Adrenal gland (tissue), 5 donors: ENCODE measurements at regions not wholly inside any gene's neighbourhood (a gene's known extent, or its start where the extent isn't known, plus 50 kb on each side); places are given as distances from the start of the nearest gene placed in this dataset.

Experiments used
- POLR2A ChIP-seq, 2 donors: fragments of 450-650 bp; IDR thresholded peaks; one replicate each; pipeline ENCODE4 v1.6.1; 2017; ENCODE audit warnings: antibody characterized with exemption in 2 of 2, mild to moderate bottlenecking in 2 of 2, moderate library complexity in 1 of 2
- TF ChIP-seq, protein P1 (sequence below), 6 experiments: fragments of 450-650 bp in 4 of 6; fragments of 200-600 bp in 2 of 6; sonication (generic) in 1 of 6; IDR thresholded peaks; 1 replicate in 5 of 6; 2 replicates in 1 of 6; pipeline versions ENCODE4 v1.5.1 to v1.8.0; 2016 to 2021; ENCODE audit warnings: antibody characterized with exemption in 6 of 6, mild to moderate bottlenecking in 2 of 6, moderate library complexity in 1 of 6
- donor health status: DM: no; HTN: no; CAD: no.

DNA sequence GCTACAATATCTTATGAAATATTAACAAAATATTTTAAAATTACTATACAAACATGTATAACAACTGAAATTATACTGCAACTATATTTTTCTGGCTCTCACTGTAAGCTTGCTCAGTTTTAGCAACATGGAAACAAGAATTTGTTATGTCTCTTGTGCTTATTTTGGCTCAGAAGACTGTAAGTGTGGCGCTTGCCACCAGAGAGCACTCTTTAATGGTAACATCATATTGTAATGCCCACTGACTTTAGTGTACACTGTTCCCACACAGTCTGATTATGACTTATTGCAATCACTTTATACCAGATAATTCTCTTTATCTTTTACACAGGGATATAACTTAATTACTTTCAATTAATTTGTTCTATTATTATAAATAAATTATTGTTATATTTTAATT is 1500.6 kb upstream of the TMEFF2 start:
- TF ChIP-seq, protein P1, sequence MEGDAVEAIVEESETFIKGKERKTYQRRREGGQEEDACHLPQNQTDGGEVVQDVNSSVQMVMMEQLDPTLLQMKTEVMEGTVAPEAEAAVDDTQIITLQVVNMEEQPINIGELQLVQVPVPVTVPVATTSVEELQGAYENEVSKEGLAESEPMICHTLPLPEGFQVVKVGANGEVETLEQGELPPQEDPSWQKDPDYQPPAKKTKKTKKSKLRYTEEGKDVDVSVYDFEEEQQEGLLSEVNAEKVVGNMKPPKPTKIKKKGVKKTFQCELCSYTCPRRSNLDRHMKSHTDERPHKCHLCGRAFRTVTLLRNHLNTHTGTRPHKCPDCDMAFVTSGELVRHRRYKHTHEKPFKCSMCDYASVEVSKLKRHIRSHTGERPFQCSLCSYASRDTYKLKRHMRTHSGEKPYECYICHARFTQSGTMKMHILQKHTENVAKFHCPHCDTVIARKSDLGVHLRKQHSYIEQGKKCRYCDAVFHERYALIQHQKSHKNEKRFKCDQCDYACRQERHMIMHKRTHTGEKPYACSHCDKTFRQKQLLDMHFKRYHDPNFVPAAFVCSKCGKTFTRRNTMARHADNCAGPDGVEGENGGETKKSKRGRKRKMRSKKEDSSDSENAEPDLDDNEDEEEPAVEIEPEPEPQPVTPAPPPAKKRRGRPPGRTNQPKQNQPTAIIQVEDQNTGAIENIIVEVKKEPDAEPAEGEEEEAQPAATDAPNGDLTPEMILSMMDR (IDR thresholded peaks at IDR 0.05): peak in 3 of 6 experiments; percentile 20 to 33 (median 26)
- no peak for TF ChIP-seq POLR2A (IDR thresholded peaks at IDR 0.05)
